NCI-H2107 treated with DMSO at 0.1 percent for 48 hours (cell line): ENCODE measurements at regions not wholly inside any gene's neighbourhood (a gene's known extent, or its start where the extent isn't known, plus 50 kb on each side); places are given as distances from the start of the nearest gene placed in this dataset.

Experiments used
- DNase-seq: peaks from one replicate; lab custom pipeline; 2025; ENCODE audit not compliant: unreplicated experiment; lab: John Stamatoyannopoulos, UW

GRCh38 chr1:220979371-220979770 lies 100.1 kb downstream of the HLX start:
- DNase-seq, result no peak

GRCh38 chr1:220982686-220983085 lies 103.4 kb downstream of the HLX start:
- no peak for DNase-seq

GRCh38 chr1:220983877-220984635 lies 104.8 kb downstream of the HLX start:
- DNase-seq, result no peak

GRCh38 chr1:220990427-220991339 lies 111.4 kb downstream of the HLX start:
- DNase-seq, result no peak

GRCh38 chr1:220991506-220991905 lies 112.3 kb downstream of the HLX start:
- no peak for DNase-seq

- DNase-seq, result no peak
These were observed 112.9 kb downstream of the HLX start for GRCh38 chr1:220991959-220992704.

GRCh38 chr1:220992705-220993052 lies 113.4 kb downstream of the HLX start:
- DNase-seq, result no peak

- DNase-seq, result no peak
These were observed 115.4 kb downstream of the HLX start for GRCh38 chr1:220994671-220995070.

- no peak for DNase-seq
These were observed 118.5 kb downstream of the HLX start for GRCh38 chr1:220997791-220998190.

- DNase-seq, result no peak
These were observed 120.9 kb downstream of the HLX start for GRCh38 chr1:220999872-221000863.

GRCh38 chr1:221001167-221001566 lies 121.9 kb downstream of the HLX start:
- no peak for DNase-seq

- no peak for DNase-seq
These were observed 123.4 kb downstream of the HLX start for GRCh38 chr1:221002601-221003000.

- DNase-seq, result no peak
These were observed 131.9 kb downstream of the HLX start for GRCh38 chr1:221011145-221011544.

- no peak for DNase-seq
These were observed 132.9 kb downstream of the HLX start for GRCh38 chr1:221012120-221012519.

- no peak for DNase-seq
These were observed 134.7 kb downstream of the HLX start for GRCh38 chr1:221013691-221014660.

- no peak for DNase-seq
These were observed 136.0 kb downstream of the HLX start for GRCh38 chr1:221015159-221015790.

GRCh38 chr1:221016751-221017150 lies 137.5 kb downstream of the HLX start:
- no peak for DNase-seq

- no peak for DNase-seq
These were observed 139.2 kb downstream of the HLX start for GRCh38 chr1:221018414-221018813.

GRCh38 chr1:221022331-221022730 lies 143.1 kb downstream of the HLX start:
- no peak for DNase-seq
